HG03354 (cell line): ENCODE measurements at regions not wholly inside any gene's neighbourhood (a gene's known extent, or its start where the extent isn't known, plus 50 kb on each side); places are given as distances from the start of the nearest gene placed in this dataset.

ENCODE experiments used
- ATAC-seq: cut with Tn5 transposase; IDR thresholded peaks from one replicate; pipeline ENCODE4 v1.9.1; 2021; ENCODE audit warnings: mild to moderate bottlenecking; ENCODE audit not compliant: unreplicated experiment, poor library complexity, severe bottlenecking

DNA sequence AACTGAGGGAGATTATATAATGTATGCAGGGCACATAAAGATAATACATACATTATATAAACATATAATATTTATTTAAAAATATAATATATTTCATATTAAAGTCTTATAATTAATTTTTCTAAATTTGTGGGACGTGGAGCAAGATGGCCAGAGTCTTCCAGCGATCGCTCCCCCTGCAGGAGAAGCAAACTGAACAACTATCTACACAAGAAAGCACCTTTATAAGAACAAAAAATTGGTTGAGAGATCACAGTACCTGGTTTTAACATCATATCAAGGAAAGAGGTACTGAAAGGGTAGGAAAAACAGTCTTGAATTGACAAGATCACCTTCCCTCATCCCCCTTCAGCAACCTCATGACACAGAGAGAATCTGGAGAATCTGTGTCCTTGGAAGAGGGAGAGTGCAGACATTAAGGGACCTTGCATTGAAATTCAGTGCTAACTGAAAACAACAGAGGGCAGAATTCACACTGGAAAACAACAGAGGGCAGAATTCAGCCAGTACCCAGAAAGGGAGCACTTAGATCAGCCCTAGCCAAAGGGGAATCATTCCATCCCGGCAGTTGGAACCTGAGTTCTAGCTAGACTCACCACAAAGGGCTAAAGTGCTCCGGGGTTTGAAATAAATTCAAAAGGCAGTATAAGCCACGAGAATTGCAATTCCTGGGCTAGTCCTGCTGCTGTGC lies 262.5 kb upstream of the NDST3 start:
- no peak for ATAC-seq

DNA sequence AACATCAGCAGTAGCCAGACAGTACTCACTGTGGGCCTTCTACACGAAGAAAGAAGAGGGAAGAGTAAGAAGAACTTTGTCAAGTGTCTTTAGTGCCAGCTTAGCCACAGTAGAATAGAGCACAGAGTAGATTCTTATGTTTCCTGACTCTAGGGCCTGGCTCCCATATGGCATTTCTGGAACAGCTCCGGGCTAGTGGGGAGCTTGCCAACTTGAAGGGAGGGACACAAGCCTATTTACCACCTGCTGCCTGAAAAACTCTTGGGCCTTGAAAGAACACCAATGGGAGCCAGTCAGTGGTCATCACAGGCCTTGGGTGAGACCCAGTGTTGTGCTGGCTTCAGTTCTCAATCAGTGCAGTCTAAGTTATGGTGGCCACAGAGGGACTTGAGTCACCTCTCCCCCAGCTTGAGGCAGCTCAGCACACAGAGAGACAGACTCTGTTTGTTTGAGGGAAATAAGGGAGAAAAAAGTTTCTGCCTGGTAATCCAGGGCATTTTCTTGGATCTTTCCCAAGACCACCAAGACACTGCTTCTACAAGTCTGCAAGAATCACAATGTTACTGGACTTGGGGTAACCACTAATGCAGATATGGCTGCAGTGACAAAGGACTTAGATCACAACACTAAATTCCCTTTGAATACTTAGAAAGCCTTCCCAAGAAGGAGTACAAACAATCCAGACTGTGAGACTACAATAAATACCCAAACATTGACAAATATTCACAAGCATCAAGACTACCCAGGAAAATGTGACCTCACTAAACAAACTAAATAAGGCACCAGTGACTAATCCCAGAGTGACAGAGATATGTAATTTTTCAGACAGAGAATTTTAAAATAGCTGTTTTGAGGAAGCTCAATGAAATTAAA lies 261.0 kb upstream of the NDST3 start:
- no peak for ATAC-seq

- no peak for ATAC-seq
Observed at GRCh38 chr4:117777721-117778120, 256.6 kb upstream of the NDST3 start.

GRCh38 chr4:117783716-117784115 lies 250.6 kb upstream of the NDST3 start:
- ATAC-seq = no peak

DNA sequence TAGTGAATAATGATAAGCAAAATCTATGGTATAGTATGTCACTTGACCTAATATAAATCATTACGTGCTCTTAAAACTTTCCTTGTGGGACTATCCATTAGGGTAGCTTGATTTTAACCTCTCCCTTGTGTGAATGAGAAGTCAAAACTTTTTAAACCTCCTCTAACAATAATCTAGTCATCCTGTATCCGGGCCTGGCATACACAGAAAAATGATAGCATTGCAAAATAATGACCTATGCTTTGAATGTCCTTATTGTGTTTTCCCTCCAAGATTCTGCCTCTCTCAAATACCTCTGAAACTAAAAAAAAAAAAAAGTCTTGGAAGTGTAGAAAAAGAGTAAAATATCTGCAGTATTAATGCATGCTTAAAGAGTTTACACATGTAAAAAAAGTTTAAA lies 250.0 kb upstream of the NDST3 start:
- ATAC-seq = no peak

DNA sequence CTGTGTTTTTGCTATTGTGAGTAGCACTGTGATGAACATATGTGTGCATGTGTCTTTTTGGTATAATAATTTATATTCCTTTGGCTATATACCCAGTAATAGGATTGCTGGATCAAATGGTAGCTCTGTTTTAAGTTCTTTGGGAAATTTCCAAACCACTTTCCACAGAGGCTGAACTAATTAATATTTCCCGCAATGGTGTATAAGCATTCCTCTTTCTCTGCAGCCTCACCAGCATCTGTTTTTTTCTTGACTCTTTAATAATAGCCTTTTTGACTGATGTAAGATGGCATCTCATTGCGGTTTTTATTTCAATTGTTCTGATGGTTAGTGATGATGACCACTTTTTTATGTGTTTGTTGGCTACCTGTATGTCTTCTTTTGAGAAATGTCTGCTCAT lies 247.7 kb upstream of the NDST3 start:
- no peak for ATAC-seq

GRCh38 chr4:117793845-117794480 lies 240.3 kb upstream of the NDST3 start:
- no peak for ATAC-seq

DNA sequence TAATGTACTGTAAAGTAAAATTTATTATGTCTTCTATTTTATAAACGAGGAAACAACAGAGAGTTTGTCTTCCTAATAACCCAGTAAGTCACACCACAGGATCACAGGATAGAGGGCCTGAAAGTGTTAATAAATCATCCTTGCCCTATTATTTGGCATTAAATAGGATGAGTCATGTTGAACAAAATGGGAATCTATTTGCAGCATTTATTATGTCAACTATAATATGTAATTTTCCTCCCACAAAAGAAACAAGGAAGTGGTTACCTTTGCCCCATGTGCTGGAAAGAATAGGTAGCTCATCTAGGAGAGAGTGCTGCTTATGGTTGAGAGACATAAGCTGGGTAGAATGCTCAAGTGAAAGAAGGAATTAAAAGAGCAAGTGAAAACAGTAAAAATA lies 237.6 kb upstream of the NDST3 start:
- ATAC-seq = no peak

DNA sequence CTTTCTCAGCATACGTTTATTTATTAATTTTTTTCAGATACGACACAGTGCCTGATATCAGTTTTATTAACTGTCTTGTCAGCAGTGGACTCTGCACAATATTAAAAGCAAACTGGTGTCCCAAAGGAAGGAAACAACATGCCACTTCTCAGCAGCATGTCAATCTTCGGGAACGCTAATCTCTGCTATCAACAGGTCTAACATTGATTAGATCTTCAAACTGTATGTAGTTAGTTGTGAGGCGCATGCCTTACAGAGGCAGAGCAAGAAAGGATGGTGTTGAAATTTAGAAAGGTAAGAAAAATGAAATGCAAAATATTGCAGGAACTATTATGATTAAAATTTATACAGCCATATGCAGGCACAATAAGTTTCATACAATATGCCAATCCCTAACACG lies 233.7 kb upstream of the NDST3 start:
- no peak for ATAC-seq

GRCh38 chr4:117801756-117802155 lies 232.5 kb upstream of the NDST3 start:
- no peak for ATAC-seq

GRCh38 chr4:117811731-117812130 lies 222.6 kb upstream of the NDST3 start:
- no peak for ATAC-seq

- no peak for ATAC-seq
Observed at GRCh38 chr4:117814277-117815246, 219.7 kb upstream of the NDST3 start.

GRCh38 chr4:117817301-117817700 lies 217.0 kb upstream of the NDST3 start:
- ATAC-seq = no peak

DNA sequence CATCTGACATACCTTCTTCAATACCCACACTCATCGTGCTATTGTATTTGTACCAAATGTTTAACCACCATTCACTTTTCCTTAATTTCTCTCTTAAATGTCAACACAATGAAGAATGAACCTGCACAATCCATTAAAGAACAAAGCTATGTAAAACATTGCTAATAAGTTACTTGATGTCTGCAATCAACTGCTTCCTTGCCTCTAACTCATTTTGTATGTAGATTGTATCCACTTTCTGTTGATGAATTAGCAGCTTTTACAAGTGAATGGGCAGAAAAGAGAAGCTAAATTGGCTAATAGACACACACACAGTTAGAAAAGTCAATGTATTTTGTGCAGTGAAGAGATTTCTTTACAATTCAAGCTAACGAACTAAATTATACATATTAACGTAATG lies 212.5 kb upstream of the NDST3 start:
- ATAC-seq = no peak

DNA sequence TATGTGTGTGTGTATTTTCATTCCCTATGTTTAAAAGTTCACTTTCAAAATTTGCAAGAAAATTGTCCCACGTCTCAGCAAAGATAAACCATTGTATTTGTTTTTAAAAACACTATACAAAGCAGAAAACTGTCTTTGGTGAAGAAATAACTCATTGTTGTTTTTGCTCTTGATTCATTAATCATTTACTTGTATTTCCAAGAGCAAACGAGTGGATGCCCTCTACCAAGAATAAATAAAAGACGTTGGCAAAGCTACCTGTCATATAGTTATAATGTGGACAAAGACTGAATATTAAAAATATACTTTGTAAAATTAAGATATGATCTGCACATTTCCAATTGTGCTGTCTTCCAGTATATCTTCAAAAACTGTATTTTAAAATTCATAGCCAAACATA lies 210.9 kb upstream of the NDST3 start:
- ATAC-seq = no peak

- ATAC-seq = no peak
Observed at GRCh38 chr4:117825600-117825999, 208.7 kb upstream of the NDST3 start.

- no peak for ATAC-seq
Observed at GRCh38 chr4:117831060-117831683, 203.1 kb upstream of the NDST3 start.

DNA sequence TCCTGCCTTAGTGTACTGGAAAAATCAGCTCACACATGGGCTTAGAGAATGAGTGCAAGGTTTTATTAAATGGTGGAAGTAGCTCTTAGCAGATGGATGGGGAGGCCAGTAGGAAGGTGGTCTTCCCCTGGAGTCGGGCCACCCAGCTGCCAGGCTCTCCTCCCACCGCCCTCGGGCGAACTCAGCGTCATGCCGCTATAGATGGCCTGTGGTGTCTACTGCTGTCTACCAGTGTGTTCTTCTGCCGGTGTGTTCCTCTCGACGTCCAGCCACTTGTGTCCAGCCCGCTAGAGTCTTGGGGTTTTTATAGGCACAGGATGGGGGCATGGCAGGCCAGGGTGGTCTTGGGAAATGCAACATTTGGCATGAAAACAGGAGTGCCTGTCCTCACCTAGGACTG lies 198.7 kb upstream of the NDST3 start:
- ATAC-seq = no peak

GRCh38 chr4:117844594-117844993 lies 189.7 kb upstream of the NDST3 start:
- ATAC-seq = no peak
